Osteocyte (in vitro differentiated cells): ENCODE measurements at regions not wholly inside any gene's neighbourhood (a gene's known extent, or its start where the extent isn't known, plus 50 kb on each side); places are given as distances from the start of the nearest gene placed in this dataset.

Experiments used
- DNase-seq: peaks from one replicate; pipeline ENCODE4 v3.0.0; 2021; ENCODE audit warnings: mixed read lengths; ENCODE audit not compliant: unreplicated experiment; ENCODE audit errors: extremely low spot score
- H3K27ac Mint-ChIP-seq: one replicate; pipeline ENCODE4 v1.8.0; 2021; ENCODE audit warnings: mild to moderate bottlenecking, mixed read lengths; ENCODE audit not compliant: unreplicated experiment
- H3K27me3 Mint-ChIP-seq: one replicate; pipeline ENCODE4 v1.8.0; 2021; ENCODE audit warnings: mixed read lengths; ENCODE audit not compliant: unreplicated experiment
- H3K36me3 Mint-ChIP-seq: one replicate; pipeline ENCODE4 v1.8.0; 2021; ENCODE audit warnings: mixed read lengths; ENCODE audit not compliant: unreplicated experiment
- H3K4me1 Mint-ChIP-seq: one replicate; pipeline ENCODE4 v1.8.0; 2021; ENCODE audit warnings: mixed read lengths; ENCODE audit not compliant: unreplicated experiment
- H3K4me3 Mint-ChIP-seq: one replicate; pipeline ENCODE4 v1.8.0; 2021; ENCODE audit warnings: mild to moderate bottlenecking, moderate library complexity, mixed read lengths; ENCODE audit not compliant: unreplicated experiment
- H3K9me3 Mint-ChIP-seq: one replicate; pipeline ENCODE4 v1.8.0; 2021; ENCODE audit warnings: mixed read lengths; ENCODE audit not compliant: unreplicated experiment
- CTCF ChIP-seq: fragments of 200-600 bp; sonication (generic); IDR thresholded peaks from 2 replicates; pipeline ENCODE4 v1.5.0; 2021; ENCODE audit warnings: antibody characterized with exemption, mild to moderate bottlenecking, moderate library complexity

DNA sequence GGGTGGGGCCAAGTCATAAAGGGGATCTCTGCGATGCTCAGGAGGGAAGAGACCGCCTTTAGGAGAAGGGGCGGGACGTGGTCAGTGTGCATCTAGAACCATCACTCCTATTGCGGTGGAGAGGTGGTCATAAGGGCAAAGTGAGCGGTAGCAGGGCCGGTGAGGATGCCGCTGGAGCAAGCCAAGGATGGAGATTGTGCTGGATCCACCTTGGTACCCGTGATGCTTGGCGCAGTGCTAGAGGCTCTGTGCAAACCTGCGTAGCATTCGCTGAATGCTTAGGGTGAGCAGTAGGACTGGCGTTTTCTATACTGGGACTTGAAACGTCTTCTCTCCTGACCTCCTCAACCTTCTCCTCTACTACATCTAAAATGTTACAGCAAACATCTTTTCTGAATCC is 294.2 kb downstream of the FGF9 start:
- H3K9me3 Mint-ChIP-seq: peaks cover 46% of the 10 kb centered on the region
- no peak for DNase-seq
- no peak for TF ChIP-seq CTCF
- no peak overlapping the region for H3K27ac Mint-ChIP-seq
- H3K4me1 Mint-ChIP-seq: no peaks in the 10 kb centered on the region
- no peak overlapping the region for H3K4me3 Mint-ChIP-seq
- H3K27me3 Mint-ChIP-seq: no peaks in the 10 kb centered on the region
- no peaks in the 10 kb centered on the region for H3K36me3 Mint-ChIP-seq

GRCh38 chr13:21966014-21966413 is 295.1 kb downstream of the FGF9 start:
- no peaks in the 10 kb centered on the region for H3K27me3 Mint-ChIP-seq
- no peak for TF ChIP-seq CTCF
- peaks cover 43% of the 10 kb centered on the region for H3K9me3 Mint-ChIP-seq
- no peak overlapping the region for H3K4me3 Mint-ChIP-seq
- DNase-seq: no peak
- H3K4me1 Mint-ChIP-seq: no peaks in the 10 kb centered on the region
- H3K36me3 Mint-ChIP-seq: no peaks in the 10 kb centered on the region
- H3K27ac Mint-ChIP-seq: no peak overlapping the region

- H3K27me3 Mint-ChIP-seq: no peaks in the 10 kb centered on the region
- no peak for DNase-seq
- H3K27ac Mint-ChIP-seq: no peak overlapping the region
- H3K36me3 Mint-ChIP-seq: no peaks in the 10 kb centered on the region
- TF ChIP-seq CTCF: no peak
- H3K4me1 Mint-ChIP-seq: no peaks in the 10 kb centered on the region
- peaks cover 26% of the 10 kb centered on the region for H3K9me3 Mint-ChIP-seq
- H3K4me3 Mint-ChIP-seq: no peak overlapping the region
Observed at GRCh38 chr13:21967871-21968270, 297.0 kb downstream of the FGF9 start.

DNA sequence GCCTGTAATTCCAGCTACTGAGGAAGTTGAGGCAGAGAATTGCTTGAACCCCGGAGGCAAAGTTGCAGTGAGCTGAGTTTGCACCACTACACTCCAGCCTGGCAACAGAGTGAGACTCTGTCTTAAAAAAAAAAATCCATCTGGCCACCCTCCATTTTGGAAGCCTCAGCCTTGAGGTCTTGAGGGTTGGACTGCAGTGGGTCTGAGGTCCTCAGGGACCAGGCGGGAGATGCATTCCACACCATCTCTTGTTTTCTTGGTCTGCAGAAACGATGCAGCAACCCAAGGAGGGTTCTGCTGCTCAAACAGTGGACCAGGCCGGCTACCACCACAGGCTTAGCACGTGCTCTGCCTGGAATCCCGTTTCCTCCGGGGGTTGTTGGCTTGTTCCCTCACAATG is 299.3 kb downstream of the FGF9 start:
- peaks cover 9% of the 10 kb centered on the region for H3K9me3 Mint-ChIP-seq
- H3K27ac Mint-ChIP-seq: no peak overlapping the region
- no peak overlapping the region for H3K4me3 Mint-ChIP-seq
- H3K4me1 Mint-ChIP-seq: no peaks in the 10 kb centered on the region
- no peaks in the 10 kb centered on the region for H3K27me3 Mint-ChIP-seq
- TF ChIP-seq CTCF: no peak
- no peak for DNase-seq
- no peaks in the 10 kb centered on the region for H3K36me3 Mint-ChIP-seq

GRCh38 chr13:21970918-21971317 is 300.0 kb downstream of the FGF9 start:
- H3K36me3 Mint-ChIP-seq: no peaks in the 10 kb centered on the region
- H3K4me1 Mint-ChIP-seq: no peaks in the 10 kb centered on the region
- H3K27me3 Mint-ChIP-seq: no peaks in the 10 kb centered on the region
- TF ChIP-seq CTCF: no peak
- no peak for DNase-seq
- peaks cover 4% of the 10 kb centered on the region for H3K9me3 Mint-ChIP-seq
- no peak overlapping the region for H3K4me3 Mint-ChIP-seq
- H3K27ac Mint-ChIP-seq: no peak overlapping the region
